H1 (cell line): ENCODE measurements at regions not wholly inside any gene's neighbourhood (a gene's known extent, or its start where the extent isn't known, plus 50 kb on each side); places are given as distances from the start of the nearest gene placed in this dataset.

Source experiments
- CTCF ChIA-PET: fragments of 300-600 bp; sonication (Branson Sonifier 250); formaldehyde crosslinking; loops from one replicate; lab custom pipeline; 2021; ENCODE audit not compliant: partially characterized antibody; lab: Charles Lee
- POLR2A ChIA-PET: fragments of 300-600 bp; sonication (Branson Sonifier 250); formaldehyde crosslinking; loops from one replicate; lab custom pipeline; 2021; ENCODE audit warnings: inconsistent platforms; ENCODE audit not compliant: partially characterized antibody; lab: Charles Lee
- DNase-seq, 2 experiments: peaks; one replicate each; pipeline versions ENCODE4 v3.0.0 to v3.0.0-alpha.2; 2010 to 2022; ENCODE audit warnings: low spot score in 2 of 2, low read depth in 1 of 2, mixed read lengths in 1 of 2
- FAIRE-seq: peaks from 2 replicates; lab custom pipeline; 2011; peaks lifted over from hg19 to GRCh38; lab: Jason Lieb, UNC
- H2AFZ ChIP-seq: 2 replicates; pipeline ENCODE4 v1.8.1; 2012; ENCODE audit warnings: low read length, inconsistent platforms
- H2AK5ac ChIP-seq: 2 replicates; pipeline ENCODE4 v1.6.1; 2013; ENCODE audit warnings: low read depth, low read length
- H2BK120ac ChIP-seq: replicated peaks from 2 replicates; pipeline ENCODE3; 2013; ENCODE audit warnings: low read depth, low read length, inconsistent platforms
- H2BK12ac ChIP-seq: 2 replicates; pipeline ENCODE4 v1.6.1; 2013; ENCODE audit warnings: low read depth, low read length
- H2BK15ac ChIP-seq: 2 replicates; pipeline ENCODE4 v1.6.1; 2013; ENCODE audit warnings: low read length
- H2BK20ac ChIP-seq: 2 replicates; pipeline ENCODE4 v1.6.1; 2013; ENCODE audit warnings: low read length
- H2BK5ac ChIP-seq: 2 replicates; pipeline ENCODE4 v1.6.1; 2013; ENCODE audit warnings: low read depth, low read length
- H3K14ac ChIP-seq: 2 replicates; pipeline ENCODE4 v1.6.1; 2013; ENCODE audit warnings: inconsistent platforms; ENCODE audit not compliant: insufficient read length
- H3K18ac ChIP-seq: 2 replicates; pipeline ENCODE4 v1.6.1; 2013; ENCODE audit warnings: low read length; ENCODE audit errors: extremely low read depth
- H3K23ac ChIP-seq: 2 replicates; pipeline ENCODE4 v1.6.1; 2013; ENCODE audit warnings: inconsistent platforms; ENCODE audit not compliant: insufficient read length
- H3K23me2 ChIP-seq: 2 replicates; pipeline ENCODE4 v1.6.1; 2013; ENCODE audit warnings: low read depth, low read length
- H3K27ac ChIP-seq: 2 replicates; pipeline ENCODE4 v1.6.1; 2011; ENCODE audit warnings: low read depth, low read length, inconsistent platforms
- H3K27me3 ChIP-seq, 4 experiments: replicated peaks in 1 of 4; 1 replicate in 1 of 4; 2 replicates in 3 of 4; pipeline versions ENCODE4 v1.6.1 to v1.8.1; 2011 to 2013; ENCODE audit warnings: low read length in 3 of 4, mild to moderate bottlenecking in 3 of 4, inconsistent platforms in 2 of 4, mixed read lengths in 2 of 4, moderate library complexity in 1 of 4; ENCODE audit not compliant: control insufficient read depth in 3 of 4, insufficient read depth in 3 of 4; ENCODE audit errors: extremely low read depth in 1 of 4
- H3K36me3 ChIP-seq, 4 experiments: 2 replicates each; pipeline versions ENCODE4 v1.6.1 to v1.8.1; 2011 to 2013; ENCODE audit warnings: mild to moderate bottlenecking in 4 of 4, low read length in 3 of 4, moderate library complexity in 2 of 4, control low read depth in 1 of 4, inconsistent platforms in 1 of 4; ENCODE audit not compliant: insufficient read depth in 4 of 4, control insufficient read depth in 2 of 4
- H3K4ac ChIP-seq: replicated peaks from 2 replicates; pipeline ENCODE3; 2013; ENCODE audit warnings: low read length, low read depth, mixed read lengths, inconsistent platforms; ENCODE audit not compliant: insufficient read length
- H3K4me1 ChIP-seq, 4 experiments: replicated peaks in 1 of 4; 1 replicate in 1 of 4; 2 replicates in 3 of 4; pipeline versions ENCODE4 v1.6.1 to v1.8.1; 2011 to 2013; ENCODE audit warnings: low read length in 3 of 4, inconsistent platforms in 2 of 4, mixed read lengths in 1 of 4; ENCODE audit not compliant: insufficient read depth in 4 of 4, control insufficient read depth in 3 of 4
- H3K4me2 ChIP-seq, 2 experiments: 2 replicates each; pipeline versions ENCODE4 v1.6.1 to v1.8.1; 2011 to 2013; ENCODE audit warnings: low read depth in 2 of 2, low read length in 2 of 2, control low read depth in 1 of 2, inconsistent platforms in 1 of 2, mild to moderate bottlenecking in 1 of 2; ENCODE audit not compliant: insufficient read depth in 1 of 2
- H3K4me3 ChIP-seq, 4 experiments: fragments of 200-600, 300-600 bp in 1 of 4; sonication (generic), shearing (Covaris generic), sonication (Bioruptor Twin) in 1 of 4; 2 replicates each; pipeline versions ENCODE4 v1.5.1 to v1.8.1; 2011 to 2016; ENCODE audit warnings: low read length in 4 of 4, low read depth in 3 of 4, control low read depth in 2 of 4, inconsistent platforms in 2 of 4, mild to moderate bottlenecking in 2 of 4, mixed read lengths in 1 of 4, moderate library complexity in 1 of 4; ENCODE audit not compliant: insufficient read depth in 2 of 4; ENCODE audit errors: extremely low read depth in 1 of 4
- H3K56ac ChIP-seq: replicated peaks from 2 replicates; pipeline ENCODE3; 2013; ENCODE audit warnings: low read depth, mild to moderate bottlenecking, mixed read lengths, low read length, inconsistent platforms; ENCODE audit not compliant: insufficient read length
- H3K79me1 ChIP-seq: 2 replicates; pipeline ENCODE4 v1.6.1; 2013; ENCODE audit warnings: low read depth, low read length, control low read depth
- H3K79me2 ChIP-seq, 2 experiments: 2 replicates each; pipeline versions ENCODE4 v1.6.1 to v1.8.1; 2012 to 2013; ENCODE audit warnings: low read length in 2 of 2, mild to moderate bottlenecking in 2 of 2, inconsistent platforms in 1 of 2; ENCODE audit not compliant: insufficient read depth in 2 of 2, control insufficient read depth in 1 of 2
- H3K9ac ChIP-seq, 4 experiments: replicated peaks in 1 of 4; 1 replicate in 1 of 4; 2 replicates in 3 of 4; pipeline versions ENCODE4 v1.6.1 to v1.8.1; 2011 to 2013; ENCODE audit warnings: low read depth in 3 of 4, low read length in 3 of 4, control low read depth in 2 of 4, mild to moderate bottlenecking in 2 of 4, moderate library complexity in 2 of 4, inconsistent platforms in 1 of 4; ENCODE audit errors: extremely low read depth in 1 of 4
- H3K9me3 ChIP-seq, 2 experiments: 2 replicates each; pipeline versions ENCODE4 v1.6.1 to v1.8.1; 2012 to 2013; ENCODE audit warnings: mild to moderate bottlenecking in 2 of 2, moderate library complexity in 2 of 2, control low read depth in 1 of 2, inconsistent platforms in 1 of 2, low read depth in 1 of 2, low read length in 1 of 2, mixed read lengths in 1 of 2; ENCODE audit not compliant: insufficient read depth in 2 of 2
- H4K20me1 ChIP-seq, 2 experiments: replicated peaks in 1 of 2; 2 replicates each; pipeline versions ENCODE3 to v1.8.1; 2011 to 2013; ENCODE audit warnings: inconsistent platforms in 2 of 2, low read length in 2 of 2, mild to moderate bottlenecking in 1 of 2; ENCODE audit not compliant: insufficient read depth in 2 of 2, control insufficient read depth in 1 of 2
- H4K5ac ChIP-seq: 2 replicates; pipeline ENCODE4 v1.6.1; 2013; ENCODE audit warnings: low read length, low read depth, mixed read lengths, inconsistent platforms; ENCODE audit not compliant: insufficient read length
- H4K8ac ChIP-seq: 2 replicates; pipeline ENCODE4 v1.8.0; 2013; ENCODE audit warnings: mild to moderate bottlenecking, moderate library complexity, low read length, inconsistent platforms; ENCODE audit not compliant: insufficient read depth; ENCODE audit errors: extremely low read depth
- H4K91ac ChIP-seq: replicated peaks from 2 replicates; pipeline ENCODE3; 2013; ENCODE audit warnings: low read length, mixed read lengths, inconsistent platforms; ENCODE audit not compliant: insufficient read length
- BACH1 ChIP-seq: IDR thresholded peaks from 2 replicates; pipeline ENCODE4 v1.6.1; 2012; ENCODE audit warnings: low read length, improper control_type of control experiment
- EGR1 ChIP-seq: IDR thresholded peaks from 2 replicates; pipeline ENCODE4 v1.6.1; 2011; ENCODE audit warnings: low read depth, low read length, borderline replicate concordance
- EP300 ChIP-seq, 2 experiments: IDR thresholded peaks; 1 replicate in 1 of 2; 2 replicates in 1 of 2; pipeline ENCODE4 v1.6.1; 2011 to 2012; ENCODE audit warnings: low read depth in 2 of 2, low read length in 2 of 2, mild to moderate bottlenecking in 2 of 2, borderline replicate concordance in 1 of 2, inconsistent platforms in 1 of 2, moderate library complexity in 1 of 2
- HDAC2 ChIP-seq, 2 experiments: fragments of 300-600 bp in 1 of 2; sonication (generic) in 1 of 2; IDR thresholded peaks; 2 replicates each; pipeline ENCODE4 v1.6.1; 2011 to 2012; ENCODE audit warnings: low read depth in 2 of 2, low read length in 2 of 2, mild to moderate bottlenecking in 2 of 2, moderate library complexity in 2 of 2, borderline replicate concordance in 1 of 2, inconsistent platforms in 1 of 2
- KDM4A ChIP-seq: IDR thresholded peaks from one replicate; pipeline ENCODE4 v1.7.1; 2012; ENCODE audit warnings: low read depth, mild to moderate bottlenecking, moderate library complexity, low read length, inconsistent platforms; ENCODE audit not compliant: severe bottlenecking
- KDM5A ChIP-seq: fragments of 200-600 bp; IDR thresholded peaks from 2 replicates; pipeline ENCODE4 v1.7.1; 2012; ENCODE audit warnings: mild to moderate bottlenecking, low read length, inconsistent platforms, mixed read lengths
- NRF1 ChIP-seq: IDR thresholded peaks from 2 replicates; pipeline ENCODE4 v1.6.1; 2011; ENCODE audit warnings: mild to moderate bottlenecking, low read depth, low read length, improper control_type of control experiment
- SRF ChIP-seq: IDR thresholded peaks from 2 replicates; pipeline ENCODE4 v1.6.1; 2011; ENCODE audit warnings: mild to moderate bottlenecking, low read depth, low read length, moderate library complexity
- SUZ12 ChIP-seq: fragments of 200-600 bp; sonication (generic); IDR thresholded peaks from 2 replicates; pipeline ENCODE4 v1.6.1; 2012; ENCODE audit warnings: mild to moderate bottlenecking, inconsistent platforms, low read length, moderate library complexity, mixed read lengths
- YY1 ChIP-seq: IDR thresholded peaks from 2 replicates; pipeline ENCODE4 v1.6.1; 2011; ENCODE audit warnings: low read depth, mild to moderate bottlenecking, low read length
- WGBS, 2 experiments: shearing (Covaris generic) in 1 of 2; methylation state at CpG; one replicate each; pipeline versions ENCODE4 v1.1.6 to v1.1.7; 2013 to 2015; ENCODE audit warnings: low lambda C conversion rate in 2 of 2, mixed read lengths in 2 of 2, inconsistent platforms in 1 of 2, low coverage in 1 of 2, missing lambda C conversion rate in 1 of 2; ENCODE audit not compliant: insufficient replicate concordance in 2 of 2, insufficient coverage in 1 of 2, insufficient read length in 1 of 2; ENCODE audit errors: extremely low coverage in 1 of 2, missing lambda C conversion rate in 1 of 2; 5-methylcytosine and 5-hydroxymethylcytosine counted together
- TF ChIP-seq, protein P1 (sequence below): IDR thresholded peaks from 2 replicates; pipeline ENCODE4 v1.6.1; 2011; ENCODE audit warnings: low read length, improper control_type of control experiment

DNA sequence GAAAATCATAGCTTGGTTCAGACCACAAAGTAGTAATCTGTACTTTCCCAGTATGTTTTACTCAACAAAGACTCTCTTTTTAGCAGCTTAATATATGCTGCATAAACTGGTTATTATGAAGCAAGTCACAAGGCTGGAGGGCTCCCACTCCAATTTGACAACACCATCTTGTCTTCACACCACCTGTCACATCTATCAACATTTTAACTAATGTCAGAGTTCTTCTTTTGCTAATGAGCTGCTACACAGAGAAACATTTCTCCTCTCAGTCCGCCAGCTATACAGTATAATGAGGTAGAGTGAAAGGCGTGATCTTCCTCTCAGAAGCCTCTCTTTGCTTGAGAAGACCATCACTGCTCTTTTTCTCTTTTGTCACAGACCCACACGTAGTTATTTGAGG, 230.1 kb downstream of the BARHL2 start:
- H3K23me2 ChIP-seq, result no peaks in the 10 kb centered on the region
- no peak overlapping the region for H4K8ac ChIP-seq
- no peaks in the 10 kb centered on the region for H4K20me1 ChIP-seq
- H3K23ac ChIP-seq, result no peak overlapping the region
- no peak overlapping the region for H4K5ac ChIP-seq
- H3K4me3 ChIP-seq, result no peak overlapping the region
- no peak overlapping the region for H3K27ac ChIP-seq
- no peaks in the 10 kb centered on the region for H3K9me3 ChIP-seq
- H3K4me2 ChIP-seq, result no peak overlapping the region
- H3K4me1 ChIP-seq, result no peaks in the 10 kb centered on the region
- DNase-seq, result no peak
- no peak overlapping the region for H2AFZ ChIP-seq
- POLR2A ChIA-PET, result interaction anchor here (0.9 kb wide), 1 partner anchor 28 kb away, joined by 3 read pairs; no protein-coding TSS in a partner anchor
- H3K36me3 ChIP-seq, result no peaks in the 10 kb centered on the region
- no peaks in the 10 kb centered on the region for H3K79me2 ChIP-seq
- no peak overlapping the region for H3K56ac ChIP-seq
- H3K27me3 ChIP-seq, result no peaks in the 10 kb centered on the region
- H2AK5ac ChIP-seq, result no peak overlapping the region
- H3K4ac ChIP-seq, result no peak overlapping the region
- no peak overlapping the region for H2BK5ac ChIP-seq
- no peak overlapping the region for H2BK12ac ChIP-seq
- TF ChIP-seq EGR1, result no peak
- TF ChIP-seq NRF1, result no peak
- TF ChIP-seq HDAC2 (IDR thresholded peaks at IDR 0.05; ENCODE audit: borderline replicate concordance in 1 of 2, low read depth in 2 of 2, low read length in 2 of 2), result no peak
- no peak for TF ChIP-seq BACH1
- TF ChIP-seq, protein P1, sequence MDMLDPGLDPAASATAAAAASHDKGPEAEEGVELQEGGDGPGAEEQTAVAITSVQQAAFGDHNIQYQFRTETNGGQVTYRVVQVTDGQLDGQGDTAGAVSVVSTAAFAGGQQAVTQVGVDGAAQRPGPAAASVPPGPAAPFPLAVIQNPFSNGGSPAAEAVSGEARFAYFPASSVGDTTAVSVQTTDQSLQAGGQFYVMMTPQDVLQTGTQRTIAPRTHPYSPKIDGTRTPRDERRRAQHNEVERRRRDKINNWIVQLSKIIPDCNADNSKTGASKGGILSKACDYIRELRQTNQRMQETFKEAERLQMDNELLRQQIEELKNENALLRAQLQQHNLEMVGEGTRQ, result no peak
- TF ChIP-seq YY1, result no peak
- TF ChIP-seq KDM5A, result no peak
- no peak for TF ChIP-seq SRF
- TF ChIP-seq SUZ12, result no peak
- TF ChIP-seq KDM4A, result no peak
- TF ChIP-seq EP300 (IDR thresholded peaks at IDR 0.05; ENCODE audit: borderline replicate concordance in 1 of 2, low read depth in 2 of 2, low read length in 2 of 2), result no peak
- TF ChIP-seq, all 59 proteins: peak for 0
- no peak overlapping the region for H4K91ac ChIP-seq
- no peak for FAIRE-seq
- no peak overlapping the region for H2BK20ac ChIP-seq
- H2BK15ac ChIP-seq, result no peak overlapping the region
- no peaks in the 10 kb centered on the region for H3K79me1 ChIP-seq
- H3K9ac ChIP-seq, result no peak overlapping the region
- no peak overlapping the region for H2BK120ac ChIP-seq
- H3K14ac ChIP-seq, result no peak overlapping the region
- no peak overlapping the region for H3K18ac ChIP-seq
- WGBS, 2 experiments, result 93% methylated on average over 3 of the region's 3 CpGs; no CpG with 5 or more reads in 1 of the 2 experiments
- CTCF ChIA-PET, result interaction anchor here (0.7 kb wide), 1 partner anchor 11 kb away, joined by 4 read pairs; no protein-coding TSS in a partner anchor
